Sigmoid colon (tissue), 6 donors: ENCODE measurements at regions not wholly inside any gene's neighbourhood (a gene's known extent, or its start where the extent isn't known, plus 50 kb on each side); places are given as distances from the start of the nearest gene placed in this dataset.

Experiments
- DNase-seq: peaks from one replicate; pipeline ENCODE4 v3.0.0-alpha.2; 2019
- H3K27ac ChIP-seq, 4 donors: fragments of 200-600 bp; sonication (generic); one replicate each; pipeline ENCODE4 v1.5.1; 2016 to 2019; ENCODE audit warnings: mild to moderate bottlenecking in 1 of 4
- H3K27me3 ChIP-seq, 3 donors: fragments of 200-600 bp; sonication (generic); one replicate each; pipeline ENCODE4 v1.5.1; 2019; ENCODE audit warnings: mild to moderate bottlenecking in 1 of 3
- H3K36me3 ChIP-seq, 4 donors: fragments of 200-600 bp; sonication (generic); one replicate each; pipeline ENCODE4 v1.5.1; 2016 to 2019
- H3K4me1 ChIP-seq, 4 donors: fragments of 200-600 bp; sonication (generic); one replicate each; pipeline ENCODE4 v1.5.1; 2017 to 2019
- H3K4me3 ChIP-seq, 4 donors: fragments of 200-600 bp; sonication (generic); one replicate each; pipeline ENCODE4 v1.5.1; 2017 to 2019; ENCODE audit warnings: mild to moderate bottlenecking in 2 of 4, moderate library complexity in 1 of 4
- H3K9me3 ChIP-seq, 4 donors: fragments of 200-600 bp in 3 of 4; sonication (generic) in 3 of 4; one replicate each; pipeline versions ENCODE4 v1.5.1 to v1.6.1; 2013 to 2019
- CTCF ChIP-seq, 4 experiments: fragments of 450-650 bp in 3 of 4; fragments of 200-600 bp in 1 of 4; IDR thresholded peaks; one replicate each; pipeline ENCODE4 v1.5.1; 2016 to 2019; ENCODE audit warnings: antibody characterized with exemption in 4 of 4, mild to moderate bottlenecking in 3 of 4, moderate library complexity in 2 of 4
- EP300 ChIP-seq, 4 donors: sonication (generic); formaldehyde crosslinking; IDR thresholded peaks; one replicate each; pipeline ENCODE4 v1.6.1; 2017; ENCODE audit warnings: antibody characterized with exemption in 4 of 4
- POLR2A ChIP-seq, 2 donors: fragments of 450-650 bp; IDR thresholded peaks; one replicate each; pipeline ENCODE4 v1.6.1; 2016; ENCODE audit warnings: antibody characterized with exemption in 2 of 2, mild to moderate bottlenecking in 2 of 2, moderate library complexity in 2 of 2
- POLR2AphosphoS5 ChIP-seq, 4 donors: sonication (generic); formaldehyde crosslinking; IDR thresholded peaks; one replicate each; pipeline ENCODE4 v1.6.1; 2017; ENCODE audit warnings: antibody characterized with exemption in 4 of 4
- WGBS, 2 donors: extraction: QIAGEN DNeasy Blood & Tissue Kit; methylation state at CpG; one replicate each; pipeline ENCODE4 v1.1.7; 2013; 5-methylcytosine and 5-hydroxymethylcytosine counted together
- intact Hi-C: fragments of 100-400 bp; cut with DNase I; formaldehyde crosslinking; loops from one replicate; pipeline ENCODE4 v1.15.1; 2023
- donor health status: healthy with polysubstance abuse.
- donor health status: healthy.

DNA sequence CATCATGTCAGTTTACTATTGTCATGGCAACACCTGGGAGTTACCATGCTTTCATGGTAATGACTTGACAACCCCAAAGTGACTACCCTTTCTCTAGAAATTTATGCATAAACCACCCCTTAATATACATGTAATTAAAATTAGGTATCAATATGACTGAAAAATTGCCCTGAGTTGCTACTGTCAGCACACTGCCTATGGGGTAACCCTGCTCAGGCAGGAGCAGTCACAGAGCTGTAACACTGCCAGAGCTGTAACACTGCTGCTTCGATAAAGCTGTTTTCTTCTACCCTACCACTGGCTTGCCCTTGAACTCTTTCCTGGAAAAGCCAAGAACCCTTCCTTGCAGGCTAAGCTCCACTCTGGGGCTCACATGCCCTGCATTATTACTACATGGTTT is 95.5 kb upstream of the SYT4 start:
- no peak for TF ChIP-seq CTCF (IDR thresholded peaks at IDR 0.05)
- TF ChIP-seq EP300 (IDR thresholded peaks at IDR 0.05), result no peak
- TF ChIP-seq POLR2A (IDR thresholded peaks at IDR 0.05), result no peak
- TF ChIP-seq POLR2AphosphoS5 (IDR thresholded peaks at IDR 0.05), result no peak

GRCh38 chr18:43380104-43380672 is 102.9 kb upstream of the SYT4 start:
- TF ChIP-seq CTCF (IDR thresholded peaks at IDR 0.05), result no peak
- no peak for TF ChIP-seq POLR2AphosphoS5 (IDR thresholded peaks at IDR 0.05)
- TF ChIP-seq EP300 (IDR thresholded peaks at IDR 0.05), result no peak
- TF ChIP-seq POLR2A (IDR thresholded peaks at IDR 0.05), result no peak
- H3K4me3 ChIP-seq, result no peak overlapping the region
- intact Hi-C loops, result no loop called here
- no peaks in the 10 kb centered on the region for H3K27me3 ChIP-seq
- no peaks in the 10 kb centered on the region for H3K4me1 ChIP-seq
- no peaks in the 10 kb centered on the region for H3K36me3 ChIP-seq
- no peak for DNase-seq
- no peaks in the 10 kb centered on the region for H3K9me3 ChIP-seq
- WGBS, 2 donors, result 65 to 75% methylated on average over 4 of the region's 4 CpGs
- no peak overlapping the region for H3K27ac ChIP-seq

More for the DNA sequence above, 95.5 kb upstream of the SYT4 start:
- H3K27me3 ChIP-seq, result no peaks in the 10 kb centered on the region
- H3K9me3 ChIP-seq, result no peaks in the 10 kb centered on the region
- WGBS, 2 donors, result 61 to 73% methylated on average over 1 of the region's 1 CpG
- H3K4me3 ChIP-seq, result no peak overlapping the region
- no peaks in the 10 kb centered on the region for H3K4me1 ChIP-seq
- DNase-seq, result no peak
- H3K36me3 ChIP-seq, result no peaks in the 10 kb centered on the region
- H3K27ac ChIP-seq, result no peak overlapping the region
- intact Hi-C loops, result no loop called here

DNA sequence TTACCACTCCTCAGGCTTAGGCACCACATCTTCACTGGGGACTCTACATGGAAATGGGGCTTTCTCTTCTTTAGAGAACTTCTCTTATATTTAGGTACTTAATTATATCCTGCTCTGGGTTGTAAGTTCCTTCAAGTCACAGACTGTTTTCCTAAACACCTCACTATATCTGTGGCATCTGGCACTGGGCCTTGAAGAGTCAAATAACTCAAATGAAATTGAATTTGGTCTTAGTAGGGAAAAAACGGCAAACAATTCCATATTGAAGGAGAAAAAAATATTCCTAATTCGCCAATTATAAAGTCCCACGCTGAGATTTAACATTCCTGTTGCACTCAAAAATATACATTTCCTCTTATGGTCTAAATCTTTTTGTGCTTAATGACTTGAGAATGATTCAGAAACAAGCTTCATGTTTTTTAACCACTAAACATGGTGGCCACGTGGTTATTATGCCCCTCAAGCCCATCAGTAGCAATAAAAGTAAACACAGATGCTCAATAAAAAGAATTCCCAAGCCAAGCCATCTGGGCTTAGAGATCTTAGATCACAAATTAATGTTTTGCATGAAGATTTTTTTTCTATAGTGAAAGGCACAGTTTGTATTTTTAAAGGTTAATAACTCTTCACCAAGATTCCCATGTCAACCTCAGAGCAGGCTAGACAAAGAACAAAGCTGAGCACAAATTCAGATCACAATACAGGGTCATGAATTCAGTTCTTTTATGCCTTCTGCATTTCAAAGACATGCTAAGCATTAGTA is 105.5 kb upstream of the SYT4 start:
- Histone ChIP-seq H3K4me1 (no peaks in the 10 kb centered on the region), H3K4me3 (no peak overlapping the region), H3K27me3 (no peaks in the 10 kb centered on the region), H3K9me3 (no peaks in the 10 kb centered on the region), H3K27ac (no peak overlapping the region), H3K36me3 (no peaks in the 10 kb centered on the region)
- DNase-seq, result no peak
- intact Hi-C loops, result no loop called here
- no peak for TF ChIP-seq POLR2A (IDR thresholded peaks at IDR 0.05)
- TF ChIP-seq EP300 (IDR thresholded peaks at IDR 0.05), result no peak
- no peak for TF ChIP-seq CTCF (IDR thresholded peaks at IDR 0.05)
- TF ChIP-seq POLR2AphosphoS5 (IDR thresholded peaks at IDR 0.05), result no peak
- 67 to 73% methylated on average over 4 of the region's 4 CpGs for WGBS, 2 donors

- 56 to 64% methylated on average over 2 of the region's 2 CpGs for WGBS, 2 donors
- no peak for TF ChIP-seq POLR2AphosphoS5 (IDR thresholded peaks at IDR 0.05)
- TF ChIP-seq POLR2A (IDR thresholded peaks at IDR 0.05), result no peak
- TF ChIP-seq EP300 (IDR thresholded peaks at IDR 0.05), result no peak
- no peak for TF ChIP-seq CTCF (IDR thresholded peaks at IDR 0.05)
- DNase-seq, result no peak
- H3K9me3 ChIP-seq, result no peaks in the 10 kb centered on the region
- H3K4me3 ChIP-seq, result no peak overlapping the region
- peaks cover 0 to 6% (median 0%) of the 10 kb centered on the region in 4 donors for H3K4me1 ChIP-seq
- H3K27ac ChIP-seq, result no peak overlapping the region
- intact Hi-C loops, result no loop called here
- no peaks in the 10 kb centered on the region for H3K36me3 ChIP-seq
- H3K27me3 ChIP-seq, result no peaks in the 10 kb centered on the region
Observed at GRCh38 chr18:43389163-43389562, 111.9 kb upstream of the SYT4 start.
